IMR-90 (cell line): ENCODE measurements at regions not wholly inside any gene's neighbourhood (a gene's known extent, or its start where the extent isn't known, plus 50 kb on each side); places are given as distances from the start of the nearest gene placed in this dataset.

ENCODE experiments used
- ATAC-seq: fragments of 200-7000 bp; cut with Tn5 transposase; 2 replicates; pipeline ENCODE4 v1.9.1; 2020; ENCODE audit warnings: low read depth, mild to moderate bottlenecking, moderate library complexity
- BruUV-seq: library from RNA; stranded (reverse); fragments of 400-500 nt; replicated peaks from 2 replicates; lab custom pipeline; 2021; lab: Mats Ljungman, UMichigan
- CTCF ChIA-PET: fragments of 300-600 bp; formaldehyde crosslinking; extraction: SDS; loops from one replicate; lab custom pipeline; 2021; ENCODE audit warnings: antibody characterized with exemption; lab: Yijun Ruan, JAX
- POLR2A ChIA-PET: fragments of 300-600 bp; sonication (Branson Sonifier 250); formaldehyde crosslinking; loops from one replicate; lab custom pipeline; 2022; ENCODE audit warnings: antibody characterized with exemption; ENCODE audit not compliant: unreplicated experiment; lab: Charles Lee
- DNase-seq: peaks from one replicate; pipeline ENCODE4 v3.0.0; 2013
- H2AFZ ChIP-seq: replicated peaks from 2 replicates; pipeline ENCODE3; 2013; ENCODE audit warnings: low read length, mild to moderate bottlenecking; ENCODE audit not compliant: poor library complexity
- H2AK5ac ChIP-seq: 2 replicates; pipeline ENCODE4 v1.6.1; 2013; ENCODE audit warnings: low read depth, low read length, inconsistent platforms
- H2AK9ac ChIP-seq: replicated peaks from 2 replicates; pipeline ENCODE3; 2013; ENCODE audit warnings: mild to moderate bottlenecking, low read depth, low read length, moderate library complexity; ENCODE audit not compliant: poor library complexity
- H2BK120ac ChIP-seq: 2 replicates; pipeline ENCODE4 v1.6.1; 2013; ENCODE audit warnings: low read depth, low read length, inconsistent platforms
- H2BK15ac ChIP-seq: 3 replicates; pipeline ENCODE4 v1.6.1; 2013; ENCODE audit warnings: low read depth, low read length, inconsistent platforms
- H2BK20ac ChIP-seq: 2 replicates; pipeline ENCODE4 v1.6.1; 2013; ENCODE audit warnings: low read depth, mild to moderate bottlenecking, inconsistent platforms, low read length, moderate library complexity
- H2BK5ac ChIP-seq: 2 replicates; pipeline ENCODE4 v1.6.1; 2013; ENCODE audit warnings: mild to moderate bottlenecking, low read depth, low read length, inconsistent platforms; ENCODE audit not compliant: poor library complexity, severe bottlenecking
- H3K14ac ChIP-seq: replicated peaks from 2 replicates; pipeline ENCODE4 v1.6.1; 2013; ENCODE audit warnings: low read depth, low read length, inconsistent platforms
- H3K18ac ChIP-seq: 2 replicates; pipeline ENCODE4 v1.6.1; 2013; ENCODE audit warnings: low read depth, low read length, control low read depth
- H3K23ac ChIP-seq: 2 replicates; pipeline ENCODE4 v1.6.1; 2013; ENCODE audit warnings: low read depth, low read length, inconsistent platforms
- H3K27ac ChIP-seq: 2 replicates; pipeline ENCODE4 v1.5.1; 2013; ENCODE audit warnings: mild to moderate bottlenecking, control low read depth, low read length; ENCODE audit not compliant: insufficient read depth
- H3K27me3 ChIP-seq: 2 replicates; pipeline ENCODE4 v1.6.1; 2013; ENCODE audit warnings: low read length; ENCODE audit not compliant: control insufficient read depth, insufficient read depth
- H3K36me3 ChIP-seq: 2 replicates; pipeline ENCODE4 v1.6.1; 2013; ENCODE audit warnings: low read length, mixed read lengths; ENCODE audit not compliant: control insufficient read depth, insufficient read depth
- H3K4ac ChIP-seq: 2 replicates; pipeline ENCODE4 v1.6.1; 2013; ENCODE audit warnings: low read depth, low read length, inconsistent platforms
- H3K4me1 ChIP-seq: 2 replicates; pipeline ENCODE4 v1.6.1; 2013; ENCODE audit warnings: low read length, mixed read lengths; ENCODE audit not compliant: control insufficient read depth, insufficient read depth
- H3K4me2 ChIP-seq: 2 replicates; pipeline ENCODE4 v1.6.1; 2013; ENCODE audit warnings: low read depth, mild to moderate bottlenecking, control low read depth, low read length, moderate library complexity
- H3K4me3 ChIP-seq: 2 replicates; pipeline ENCODE4 v1.5.1; 2013; ENCODE audit warnings: low read depth, mild to moderate bottlenecking, control low read depth, low read length, moderate library complexity; ENCODE audit not compliant: insufficient read depth
- H3K56ac ChIP-seq: 2 replicates; pipeline ENCODE4 v1.6.1; 2013; ENCODE audit warnings: low read length, inconsistent platforms; ENCODE audit not compliant: insufficient read depth; ENCODE audit errors: extremely low read depth
- H3K79me1 ChIP-seq, 2 experiments: 2 replicates each; pipeline ENCODE4 v1.6.1; 2013; ENCODE audit warnings: low read length in 2 of 2, inconsistent platforms in 1 of 2, low read depth in 1 of 2
- H3K9ac ChIP-seq: 2 replicates; pipeline ENCODE4 v1.6.1; 2013; ENCODE audit warnings: low read depth, low read length, control low read depth
- H3K9me1 ChIP-seq: 2 replicates; pipeline ENCODE4 v1.6.1; 2013; ENCODE audit warnings: low read length, inconsistent platforms; ENCODE audit not compliant: insufficient read depth
- H3K9me3 ChIP-seq: 2 replicates; pipeline ENCODE4 v1.6.1; 2013; ENCODE audit warnings: low read length; ENCODE audit not compliant: control insufficient read depth, insufficient read depth
- H4K20me1 ChIP-seq: 2 replicates; pipeline ENCODE4 v1.6.1; 2013; ENCODE audit warnings: low read length, inconsistent platforms; ENCODE audit not compliant: insufficient read depth
- H4K5ac ChIP-seq: 2 replicates; pipeline ENCODE4 v1.6.1; 2013; ENCODE audit warnings: mild to moderate bottlenecking, low read depth, low read length, control low read depth
- H4K8ac ChIP-seq, 2 experiments: 2 replicates each; pipeline ENCODE4 v1.6.1; 2013; ENCODE audit warnings: low read depth in 2 of 2, low read length in 2 of 2, control low read depth in 1 of 2, inconsistent platforms in 1 of 2
- H4K91ac ChIP-seq: 2 replicates; pipeline ENCODE4 v1.6.1; 2013; ENCODE audit warnings: low read depth, low read length, inconsistent platforms; ENCODE audit not compliant: insufficient read depth
- BHLHE40 ChIP-seq: fragments of 150-350 bp; IDR thresholded peaks from 2 replicates; pipeline ENCODE4 v1.6.1; 2016; ENCODE audit warnings: mild to moderate bottlenecking, low read depth, low read length
- CEBPB ChIP-seq: IDR thresholded peaks from 2 replicates; pipeline ENCODE4 v1.6.1; 2012; ENCODE audit warnings: low read depth, low read length, improper control_type of control experiment
- CHD1 ChIP-seq: IDR thresholded peaks from 2 replicates; pipeline ENCODE4 v1.6.1; 2012; ENCODE audit warnings: low read depth, low read length, improper control_type of control experiment
- MAFK ChIP-seq: IDR thresholded peaks from 2 replicates; pipeline ENCODE4 v1.6.1; 2012; ENCODE audit warnings: low read depth, low read length, improper control_type of control experiment
- MXI1 ChIP-seq: IDR thresholded peaks from 2 replicates; pipeline ENCODE4 v1.6.1; 2012; ENCODE audit warnings: low read depth, mild to moderate bottlenecking, low read length, moderate library complexity, borderline replicate concordance
- NFE2L2 ChIP-seq: fragments of 150-350 bp; IDR thresholded peaks from 2 replicates; pipeline ENCODE4 v1.6.1; 2016; ENCODE audit warnings: low read depth, mild to moderate bottlenecking, low read length
- POLR2A ChIP-seq: IDR thresholded peaks from 2 replicates; pipeline ENCODE4 v1.6.1; 2012; ENCODE audit warnings: mild to moderate bottlenecking, low read depth, low read length
- RAD21 ChIP-seq: IDR thresholded peaks from 2 replicates; pipeline ENCODE4 v1.6.1; 2012; ENCODE audit warnings: low read length, improper control_type of control experiment
- RCOR1 ChIP-seq: IDR thresholded peaks from 2 replicates; pipeline ENCODE4 v1.6.1; 2012; ENCODE audit warnings: mild to moderate bottlenecking, low read length, improper control_type of control experiment; ENCODE audit not compliant: insufficient replicate concordance
- RFX5 ChIP-seq: IDR thresholded peaks from 2 replicates; pipeline ENCODE4 v1.8.0; 2012; ENCODE audit warnings: low read depth, mild to moderate bottlenecking, low read length, moderate library complexity
- whole genome bisulfite sequencing, 2 experiments: methylation state at CpG; one replicate each; pipeline versions ENCODE4 v1.1.5 to v1.1.7; 2013; ENCODE audit warnings: missing lambda C conversion rate in 2 of 2; ENCODE audit not compliant: insufficient read length in 1 of 2; ENCODE audit errors: extremely low coverage in 2 of 2; 5-methylcytosine and 5-hydroxymethylcytosine counted together
- dilution Hi-C: fragments of 300-500 bp; cut with HindIII; formaldehyde crosslinking; loops from one replicate; pipeline ENCODE4 v1.14.3; 2018; ENCODE audit warnings: low sequenced_read_pairs; ENCODE audit not compliant: unreplicated experiment
- in situ Hi-C: fragments of 300-500 bp; cut with MboI; formaldehyde crosslinking; loops from 3 replicates; pipeline ENCODE4 v1.14.3; 2019; ENCODE audit warnings: low sequenced_read_pairs, inconsistent platforms, mixed read lengths
- intact Hi-C: fragments of 100-400 bp; cut with micrococcal nuclease; formaldehyde crosslinking; loops from 2 replicates; pipeline ENCODE4 v1.10.0; 2022
- TF ChIP-seq, protein P1 (sequence below): fragments of 150-350 bp; IDR thresholded peaks from 2 replicates; pipeline ENCODE4 v1.6.1; 2017; ENCODE audit warnings: mild to moderate bottlenecking, antibody characterized with exemption, low read length, low read depth

DNA sequence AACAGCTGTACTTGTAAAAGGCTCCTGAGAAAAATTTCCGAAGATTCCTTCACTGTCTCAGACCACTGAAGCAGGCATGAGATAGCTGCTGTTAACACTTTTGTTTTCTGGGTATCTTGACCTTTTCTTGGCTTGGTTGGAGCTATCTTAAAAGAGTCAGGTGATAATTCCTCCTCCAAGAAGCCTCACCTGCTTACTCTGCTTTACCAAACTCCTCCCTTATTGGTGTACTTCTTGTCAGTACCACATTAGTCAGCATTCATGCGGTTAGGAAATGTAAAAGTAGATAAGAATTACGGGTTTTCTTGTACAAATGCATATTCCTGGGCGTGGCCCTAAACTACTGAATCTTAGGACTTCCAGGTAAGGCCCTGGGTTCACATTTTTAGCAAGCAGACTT, 489.8 kb upstream of the LARGE1 start:
- Histone ChIP-seq H3K4ac (no peak overlapping the region), H3K9me3 (peaks cover 10% of the 10 kb centered on the region; the same call in 1 of the 2 replicates), H2BK5ac (no peak overlapping the region), H3K27ac (no peak overlapping the region), H3K9ac (no peak overlapping the region), H4K5ac (no peak overlapping the region), H3K4me1 (no peaks in the 10 kb centered on the region), H3K4me3 (no peak overlapping the region), H3K36me3 (no peaks in the 10 kb centered on the region), H3K23ac (no peak overlapping the region), H4K20me1 (no peaks in the 10 kb centered on the region), H4K8ac (no peak overlapping the region), H3K18ac (no peak overlapping the region), H2AK5ac (no peak overlapping the region), H3K27me3 (no peaks in the 10 kb centered on the region), H4K91ac (no peak overlapping the region), H3K14ac (no peak overlapping the region), H2BK120ac (no peak overlapping the region), H2BK15ac (no peak overlapping the region), H2AK9ac (no peak overlapping the region), H3K9me1 (no peaks in the 10 kb centered on the region), H3K56ac (no peak overlapping the region), H2BK20ac (no peak overlapping the region), H3K79me1 (no peaks in the 10 kb centered on the region), H3K4me2 (no peak overlapping the region), H2AFZ (no peak overlapping the region)
- ATAC-seq (no peak), DNase-seq (no peak)
- BruUV-seq = no TSS peak
- WGBS, 2 experiments = 0% methylated on average over 1 of the region's 4 CpGs; no CpG with 5 or more reads in 1 of the 2 experiments
- intact Hi-C loops = no loop called here
- CTCF ChIA-PET = interaction anchor here (0.5 kb wide), 1 partner anchor 26 kb away, joined by 3 read pairs; no protein-coding TSS in a partner anchor
- TF ChIP-seq MAFK = no peak
- TF ChIP-seq BHLHE40 = no peak
- TF ChIP-seq, protein P1, sequence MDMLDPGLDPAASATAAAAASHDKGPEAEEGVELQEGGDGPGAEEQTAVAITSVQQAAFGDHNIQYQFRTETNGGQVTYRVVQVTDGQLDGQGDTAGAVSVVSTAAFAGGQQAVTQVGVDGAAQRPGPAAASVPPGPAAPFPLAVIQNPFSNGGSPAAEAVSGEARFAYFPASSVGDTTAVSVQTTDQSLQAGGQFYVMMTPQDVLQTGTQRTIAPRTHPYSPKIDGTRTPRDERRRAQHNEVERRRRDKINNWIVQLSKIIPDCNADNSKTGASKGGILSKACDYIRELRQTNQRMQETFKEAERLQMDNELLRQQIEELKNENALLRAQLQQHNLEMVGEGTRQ = no peak
- TF ChIP-seq CEBPB = no peak
- TF ChIP-seq POLR2A = no peak
- no peak for TF ChIP-seq CHD1
- no peak for TF ChIP-seq NFE2L2
- TF ChIP-seq MXI1 = no peak
- TF ChIP-seq RFX5 = no peak
- TF ChIP-seq RAD21 = no peak
- TF ChIP-seq RCOR1 = no peak
- in situ Hi-C loops = no loop called here
- POLR2A ChIA-PET = no interaction called here
- dilution Hi-C loops = no loop called here
